COR-L47 (cell line): ENCODE measurements at regions not wholly inside any gene's neighbourhood (a gene's known extent, or its start where the extent isn't known, plus 50 kb on each side); places are given as distances from the start of the nearest gene placed in this dataset.

Experiments
- DNase-seq: peaks from one replicate; lab custom pipeline; 2025; lab: John Stamatoyannopoulos, UW

DNA sequence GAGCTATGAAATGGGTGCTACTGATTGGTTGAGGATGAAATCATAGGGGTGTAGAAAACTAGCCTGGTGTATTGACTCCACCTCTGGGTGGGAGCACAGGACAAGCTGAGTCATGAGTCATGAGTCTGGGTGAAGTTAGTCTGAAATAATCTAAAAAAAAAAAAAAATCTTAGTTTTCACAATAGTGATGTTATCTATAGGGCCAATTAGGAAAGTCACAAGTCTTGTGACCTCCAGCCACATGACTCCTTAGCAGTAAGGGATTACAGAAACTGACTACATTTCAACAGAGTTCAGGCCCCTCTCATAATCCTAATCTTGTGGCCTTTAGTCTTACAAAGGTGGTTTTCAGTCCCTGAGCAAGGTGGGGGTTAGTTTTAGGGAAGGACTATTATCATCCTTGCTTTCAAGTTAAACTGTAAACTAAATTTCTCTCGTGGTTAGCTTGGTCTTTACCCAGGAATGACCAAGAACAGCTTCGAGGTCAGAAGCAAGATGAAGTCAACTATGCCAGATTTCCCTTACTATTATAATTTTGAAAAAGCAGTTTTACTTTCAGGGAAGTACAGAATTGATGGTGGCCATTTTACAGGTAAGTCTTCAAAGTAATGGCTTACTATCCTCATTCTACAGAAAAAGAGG lies 338.0 kb upstream of the GYPC start:
- no peak for DNase-seq

GRCh38 chr2:126322342-126322741 lies 333.6 kb upstream of the GYPC start:
- no peak for DNase-seq

DNA sequence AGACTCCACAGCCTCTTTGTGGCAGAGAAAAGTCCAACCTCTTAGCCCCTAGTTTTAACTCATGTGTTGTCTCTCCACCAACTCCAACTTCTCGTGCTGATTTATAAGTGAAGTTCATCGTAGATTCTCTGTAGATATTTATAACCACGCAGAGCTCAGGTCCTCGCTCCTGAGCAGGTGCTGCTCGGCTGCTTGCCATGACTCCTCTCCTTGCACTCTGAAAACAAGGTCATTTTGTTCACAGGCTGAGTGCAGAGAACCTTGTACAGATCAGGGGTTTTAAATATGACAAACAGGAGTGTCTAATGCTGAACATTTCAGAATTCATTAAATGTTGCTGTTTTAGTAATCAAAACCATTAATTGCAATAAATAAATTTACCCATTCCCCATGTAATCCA lies 330.8 kb upstream of the GYPC start:
- no peak for DNase-seq

DNA sequence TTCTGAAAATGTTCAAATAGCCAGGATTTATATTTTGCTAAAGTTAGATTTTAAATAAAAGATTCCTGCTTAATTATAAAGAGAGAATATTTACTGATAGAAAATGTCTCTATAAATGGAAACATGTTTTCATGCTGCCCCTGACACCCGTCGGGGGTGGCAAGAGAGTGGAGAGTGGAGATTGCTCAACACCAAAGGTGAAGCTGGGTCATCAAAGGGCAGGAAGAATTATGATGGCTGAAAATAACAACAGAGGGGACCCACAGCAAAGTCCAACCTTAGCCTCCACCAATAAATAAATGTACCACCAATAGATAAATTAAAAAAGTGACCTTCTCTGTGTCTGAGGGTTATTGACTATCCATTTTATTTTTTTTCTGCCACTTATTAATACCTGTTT lies 326.8 kb upstream of the GYPC start:
- DNase-seq: no peak

DNA sequence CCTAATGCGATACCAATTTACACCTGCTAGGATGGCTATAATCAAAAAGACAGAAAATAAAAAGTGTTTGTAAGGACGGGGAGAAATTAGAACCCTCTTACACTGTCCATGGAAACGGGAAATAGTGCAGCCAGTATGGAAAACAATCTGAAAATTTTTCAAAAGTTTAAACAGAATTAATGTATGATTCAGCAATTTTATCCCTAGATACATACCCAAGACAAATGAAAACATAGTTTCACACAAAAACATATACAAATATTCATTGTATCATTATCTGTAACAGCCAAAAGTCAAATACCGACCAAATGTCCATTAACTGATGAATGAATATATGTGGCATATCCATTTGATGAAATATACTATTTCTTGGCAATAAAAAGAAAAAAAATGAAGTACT lies 313.5 kb upstream of the GYPC start:
- DNase-seq: no peak

DNA sequence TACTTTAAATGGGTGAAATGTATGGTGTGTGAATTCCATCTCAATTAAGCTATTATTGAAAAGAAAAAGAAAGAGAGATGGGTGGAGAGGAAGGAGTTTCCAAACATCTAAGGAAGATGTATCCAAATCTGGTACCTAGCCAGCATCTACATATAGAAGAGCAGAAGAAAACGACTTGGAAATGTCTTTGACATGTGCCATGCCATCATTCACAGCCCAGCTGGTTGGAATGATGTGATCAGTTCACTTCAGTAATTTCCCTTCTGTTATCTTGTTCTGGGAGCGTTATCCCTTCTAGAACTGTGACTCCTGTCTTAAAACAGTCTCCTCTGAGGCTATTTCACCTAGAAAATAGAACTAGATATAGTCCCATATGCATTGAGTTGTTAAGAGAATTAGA lies 312.8 kb upstream of the GYPC start:
- DNase-seq: no peak

- no peak for DNase-seq
These were observed 311.5 kb upstream of the GYPC start for GRCh38 chr2:126344493-126344892.

DNA sequence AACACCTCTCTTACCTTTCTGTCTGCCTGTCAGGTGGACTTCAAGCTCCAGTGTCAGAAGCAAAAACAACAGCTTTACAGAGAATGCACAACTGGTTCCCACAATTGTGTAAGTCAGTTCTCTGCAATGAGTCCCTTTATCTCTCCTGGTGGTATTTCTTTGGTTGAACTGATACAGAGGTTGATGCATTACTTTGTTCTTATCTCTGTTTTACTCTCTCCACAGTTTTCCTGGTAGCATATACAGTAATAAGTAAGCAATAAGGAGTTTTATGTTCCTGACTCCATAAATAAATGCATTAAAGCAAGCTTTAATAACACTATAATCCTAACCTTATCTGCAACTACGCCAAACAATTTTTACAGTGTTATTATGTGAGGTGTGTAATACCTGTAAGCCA lies 310.3 kb upstream of the GYPC start:
- no peak for DNase-seq

DNA sequence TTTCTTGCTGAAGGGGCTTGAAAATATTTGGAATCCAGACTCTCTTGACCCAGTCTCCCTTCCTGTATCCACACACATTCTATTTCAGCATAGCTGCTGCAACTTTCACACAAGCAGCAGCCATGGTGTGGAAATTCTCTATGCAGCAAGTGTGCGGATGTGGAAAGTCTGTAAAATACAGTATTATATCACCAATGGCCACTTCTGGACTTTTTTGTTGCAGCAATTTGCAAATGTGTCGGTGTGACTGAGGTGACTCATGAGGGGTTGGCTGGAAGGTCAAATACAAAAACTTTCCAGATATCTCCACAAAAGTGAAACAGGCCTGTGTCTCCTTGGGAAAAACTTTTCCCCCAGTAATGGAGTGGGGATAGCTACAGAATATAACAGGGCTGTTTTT lies 299.3 kb upstream of the GYPC start:
- no peak for DNase-seq

- no peak for DNase-seq
These were observed 297.8 kb upstream of the GYPC start for GRCh38 chr2:126358122-126358521.

DNA sequence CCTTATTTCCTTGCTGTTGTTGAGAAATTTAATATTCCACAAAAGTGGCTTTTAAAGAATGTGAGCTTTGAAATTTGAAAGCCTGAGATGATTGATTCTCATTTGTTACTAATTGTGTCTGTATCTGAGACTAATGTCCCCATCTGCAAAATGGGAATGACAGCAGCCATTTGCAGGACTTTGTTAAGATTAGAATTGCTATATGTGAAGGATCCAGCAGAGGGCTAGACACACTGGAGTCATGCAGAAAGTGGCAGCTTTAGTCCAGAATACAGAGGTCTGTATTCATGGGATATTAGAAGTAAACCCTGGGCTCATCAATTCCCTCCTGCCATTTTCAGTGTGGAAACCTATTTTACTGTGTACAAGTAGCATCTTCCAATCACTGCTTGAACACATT lies 296.5 kb upstream of the GYPC start:
- peak; percentile 1 for DNase-seq

DNA sequence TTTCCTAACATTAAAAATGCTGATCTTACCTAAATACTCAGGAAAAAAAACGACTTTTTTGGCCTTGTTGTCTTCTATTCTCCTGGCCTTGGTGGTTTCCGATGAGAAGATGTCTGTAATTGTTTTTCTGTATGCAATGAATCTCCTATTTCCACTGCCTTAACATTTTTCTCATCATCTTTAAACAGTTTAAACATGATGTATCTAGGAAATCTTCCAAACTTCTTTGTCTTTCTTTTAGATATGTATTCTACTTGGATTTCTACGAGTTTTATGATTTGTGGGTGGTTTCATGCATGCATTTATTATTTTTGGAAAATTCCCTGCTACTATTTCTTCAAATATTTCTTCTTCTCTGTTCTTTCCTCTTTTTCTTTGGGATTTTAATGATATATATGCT lies 288.6 kb upstream of the GYPC start:
- no peak for DNase-seq

- no peak for DNase-seq
These were observed 287.2 kb upstream of the GYPC start for GRCh38 chr2:126368758-126369157.

- DNase-seq: no peak
These were observed 285.8 kb upstream of the GYPC start for GRCh38 chr2:126370201-126370600.

DNA sequence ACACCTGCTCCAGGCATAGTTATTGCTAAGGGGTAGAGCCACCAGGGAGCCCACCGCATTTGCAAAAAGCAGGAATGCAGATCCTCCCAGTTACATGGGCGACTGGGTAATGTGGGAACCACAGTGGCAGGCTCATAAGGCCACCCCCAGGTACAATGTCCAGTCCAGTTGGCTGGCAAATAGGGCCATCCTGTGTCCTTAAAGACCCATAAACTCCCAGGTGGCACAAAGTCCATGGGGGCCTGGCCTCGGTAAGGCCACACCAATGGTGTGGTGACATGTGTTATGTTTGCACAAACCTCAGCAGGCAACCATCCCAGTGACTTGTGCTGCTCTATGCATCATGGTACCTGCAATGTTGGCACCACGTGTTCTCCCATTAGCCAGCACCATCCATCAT lies 283.6 kb upstream of the GYPC start:
- DNase-seq: no peak

DNA sequence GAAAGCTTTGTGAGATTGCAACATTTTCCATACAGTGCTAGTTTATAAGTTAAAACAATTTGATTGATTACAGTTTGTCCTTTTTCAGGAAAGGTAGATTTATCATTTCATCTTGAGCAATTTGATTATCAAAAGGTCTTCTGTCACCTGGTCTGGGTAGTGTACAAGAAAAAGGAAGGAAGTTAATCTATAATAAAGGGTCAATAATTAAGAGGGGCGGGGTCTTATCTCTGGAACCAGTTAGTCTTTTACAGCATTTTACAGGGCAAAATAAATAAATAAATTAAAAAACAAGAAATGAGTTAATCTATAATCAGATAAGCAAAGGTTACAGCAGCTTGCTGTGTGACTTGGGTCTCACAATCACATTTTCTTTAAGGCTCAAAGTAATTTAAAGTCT lies 277.8 kb upstream of the GYPC start:
- DNase-seq: no peak

- no peak for DNase-seq
These were observed 274.9 kb upstream of the GYPC start for GRCh38 chr2:126381091-126381490.

- DNase-seq: no peak
These were observed 273.0 kb upstream of the GYPC start for GRCh38 chr2:126382998-126383397.

DNA sequence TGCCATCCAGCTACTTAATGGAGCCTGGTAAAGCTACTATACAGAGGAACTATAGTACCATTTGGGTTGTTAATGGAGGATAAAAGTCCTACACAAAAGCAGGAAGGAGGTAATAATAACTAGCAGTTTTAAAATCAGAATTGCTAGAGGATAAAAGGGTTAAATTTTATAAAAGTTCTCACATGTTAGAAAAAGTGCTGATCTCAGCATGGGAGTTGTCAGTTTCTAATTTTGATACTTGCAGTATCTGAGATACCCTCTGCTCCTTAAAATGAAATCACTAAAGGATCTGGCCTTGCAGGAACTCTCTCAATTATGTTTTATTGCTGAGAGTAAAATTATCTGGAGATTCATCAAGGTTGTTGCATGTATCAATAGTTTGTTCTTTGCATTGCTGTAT lies 272.2 kb upstream of the GYPC start:
- no peak for DNase-seq

GRCh38 chr2:126385441-126385840 lies 270.5 kb upstream of the GYPC start:
- no peak for DNase-seq

DNA sequence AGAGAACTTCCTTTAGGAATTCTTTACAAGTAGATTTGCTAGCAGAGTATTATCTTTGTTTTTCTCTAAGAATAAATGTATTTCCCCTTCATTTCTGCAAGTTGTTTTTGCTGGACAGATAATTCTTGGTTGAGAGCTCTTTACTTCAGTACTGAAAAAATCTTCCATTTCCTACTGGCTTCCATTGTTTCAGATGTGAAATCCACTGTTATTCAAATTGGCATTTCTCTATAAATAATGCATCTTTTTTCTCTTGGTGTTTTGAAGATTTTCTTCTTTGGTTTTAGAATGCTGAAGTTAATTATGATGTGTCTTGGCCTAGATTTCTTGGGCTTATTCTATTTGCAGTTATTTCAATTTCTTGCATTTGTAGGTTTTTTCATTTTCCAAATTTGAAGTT lies 270.0 kb upstream of the GYPC start:
- DNase-seq: no peak

DNA sequence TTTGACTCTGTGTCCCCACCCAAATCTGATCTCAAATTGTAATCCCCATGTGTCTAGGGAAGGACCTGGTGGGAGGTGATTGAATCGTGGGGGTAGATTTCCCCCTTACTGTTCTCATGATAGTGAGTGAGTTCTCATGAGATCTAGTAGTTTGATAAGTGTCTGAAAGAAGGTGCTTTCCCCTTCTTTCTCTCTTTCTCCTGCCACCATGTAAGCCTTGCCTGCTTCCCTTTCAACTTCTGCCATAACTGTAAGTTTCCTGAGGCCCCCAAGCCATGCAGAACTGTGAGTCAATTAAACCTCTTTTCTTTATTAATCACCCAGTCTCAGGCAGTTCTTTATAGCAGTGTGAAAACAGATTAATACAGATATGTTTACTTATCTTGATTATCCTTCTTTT lies 266.5 kb upstream of the GYPC start:
- DNase-seq: no peak

DNA sequence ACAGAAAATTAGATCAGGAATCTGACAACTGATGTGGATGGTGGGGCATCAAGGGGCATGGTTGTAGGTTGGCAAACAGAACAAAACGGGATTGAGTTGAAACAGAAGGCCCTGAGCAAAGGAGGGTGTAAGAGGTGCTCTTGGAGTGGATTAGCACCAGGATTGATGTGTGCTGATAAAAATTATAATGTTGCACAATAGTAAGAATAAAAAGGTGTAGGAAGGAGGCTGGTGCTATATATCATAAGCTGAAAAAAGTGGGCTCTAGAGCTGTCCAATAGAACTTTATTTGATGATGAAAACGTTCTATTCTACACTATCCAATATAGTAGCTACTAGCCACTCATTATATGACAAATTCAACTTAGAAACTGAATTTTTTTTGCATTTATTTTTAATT lies 263.1 kb upstream of the GYPC start:
- DNase-seq: no peak

GRCh38 chr2:126399001-126399400 lies 257.0 kb upstream of the GYPC start:
- DNase-seq: peak; percentile 4
